DOHH2 (cell line): ENCODE measurements at regions not wholly inside any gene's neighbourhood (a gene's known extent, or its start where the extent isn't known, plus 50 kb on each side); places are given as distances from the start of the nearest gene placed in this dataset.

Experiments
- EZH2phosphoT487 ChIP-seq: fragments of 200-600 bp; sonication (generic); IDR thresholded peaks from 2 replicates; pipeline ENCODE4 v1.6.1; 2017; ENCODE audit warnings: borderline replicate concordance, mild to moderate bottlenecking, antibody characterized with exemption, low read length, moderate library complexity, mixed read lengths
- TF ChIP-seq, protein P1 (sequence below): fragments of 200-600 bp; sonication (generic); IDR thresholded peaks from one replicate; pipeline ENCODE4 v1.5.1; 2014; ENCODE audit warnings: antibody characterized with exemption, mild to moderate bottlenecking, low read depth, low read length; ENCODE audit not compliant: poor library complexity, severe bottlenecking

DNA sequence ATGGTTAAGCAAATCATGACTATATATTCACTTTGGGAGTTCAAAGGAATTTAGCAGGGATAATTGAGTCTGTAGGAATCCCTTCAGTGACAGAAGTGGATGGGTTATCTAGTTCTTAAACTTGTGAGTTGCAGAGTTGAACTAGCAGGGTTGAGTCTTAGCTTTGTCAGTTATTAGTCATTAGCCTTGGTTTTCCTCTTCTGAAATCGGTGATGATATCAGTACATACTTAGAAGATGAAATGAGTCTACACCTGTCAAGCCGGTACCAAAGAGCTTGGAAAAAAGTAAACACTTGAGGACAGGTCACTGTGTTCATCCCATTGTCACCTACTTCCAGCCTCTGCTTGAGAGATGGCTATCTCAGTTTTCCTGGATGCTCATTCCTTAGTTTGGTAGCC, 73.5 kb downstream of the BUB3 start:
- TF ChIP-seq, protein P1, sequence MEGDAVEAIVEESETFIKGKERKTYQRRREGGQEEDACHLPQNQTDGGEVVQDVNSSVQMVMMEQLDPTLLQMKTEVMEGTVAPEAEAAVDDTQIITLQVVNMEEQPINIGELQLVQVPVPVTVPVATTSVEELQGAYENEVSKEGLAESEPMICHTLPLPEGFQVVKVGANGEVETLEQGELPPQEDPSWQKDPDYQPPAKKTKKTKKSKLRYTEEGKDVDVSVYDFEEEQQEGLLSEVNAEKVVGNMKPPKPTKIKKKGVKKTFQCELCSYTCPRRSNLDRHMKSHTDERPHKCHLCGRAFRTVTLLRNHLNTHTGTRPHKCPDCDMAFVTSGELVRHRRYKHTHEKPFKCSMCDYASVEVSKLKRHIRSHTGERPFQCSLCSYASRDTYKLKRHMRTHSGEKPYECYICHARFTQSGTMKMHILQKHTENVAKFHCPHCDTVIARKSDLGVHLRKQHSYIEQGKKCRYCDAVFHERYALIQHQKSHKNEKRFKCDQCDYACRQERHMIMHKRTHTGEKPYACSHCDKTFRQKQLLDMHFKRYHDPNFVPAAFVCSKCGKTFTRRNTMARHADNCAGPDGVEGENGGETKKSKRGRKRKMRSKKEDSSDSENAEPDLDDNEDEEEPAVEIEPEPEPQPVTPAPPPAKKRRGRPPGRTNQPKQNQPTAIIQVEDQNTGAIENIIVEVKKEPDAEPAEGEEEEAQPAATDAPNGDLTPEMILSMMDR, result no peak
- no peak for TF ChIP-seq EZH2phosphoT487
